GM18502 (cell line): ENCODE measurements at regions not wholly inside any gene's neighbourhood (a gene's known extent, or its start where the extent isn't known, plus 50 kb on each side); places are given as distances from the start of the nearest gene placed in this dataset.
A peak's percentile ranks its signal among the peaks of the same experiment; 100 is the strongest.
"Not testable (repeated sequence)": the region's sequence is repeated elsewhere in the genome, so short reads cannot be mapped to it uniquely, and the experiment has no call there.

Experiments
- ATAC-seq: cut with Tn5 transposase; IDR thresholded peaks from one replicate; pipeline ENCODE4 v1.9.1; 2021; ENCODE audit warnings: mild to moderate bottlenecking; ENCODE audit not compliant: unreplicated experiment, poor library complexity

GRCh38 chr5:162593881-162594280 is 526.3 kb downstream of the GABRG2 start:
- ATAC-seq, result peak; percentile 58

DNA sequence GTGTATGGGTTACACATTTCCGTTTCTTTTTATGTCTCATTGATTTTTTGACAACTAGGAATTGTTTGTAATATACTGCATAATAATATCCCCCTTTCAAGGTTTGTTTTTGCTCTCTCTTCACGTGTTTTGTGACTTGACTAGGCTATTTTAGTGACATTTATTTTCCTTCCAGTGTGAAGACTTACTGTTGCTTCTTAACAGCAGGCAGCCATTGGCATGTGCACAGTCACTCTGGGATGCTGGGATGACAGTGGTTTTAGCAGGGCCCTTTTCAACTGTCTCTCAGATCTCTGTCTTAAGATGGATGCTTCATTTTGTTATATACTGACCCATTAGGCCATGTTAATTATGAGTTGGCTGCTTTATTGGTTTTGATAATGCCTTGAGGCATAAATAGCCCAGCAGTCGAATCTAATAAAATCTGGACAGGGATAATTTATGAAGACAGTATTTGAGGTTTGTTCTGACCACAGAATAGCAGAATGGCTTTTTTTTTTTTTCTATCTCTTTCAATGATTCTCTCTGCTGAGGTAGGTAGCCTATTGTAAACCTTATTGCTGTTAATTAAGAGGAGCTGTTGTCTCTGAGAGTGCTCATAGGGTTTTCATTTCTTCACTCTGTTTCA is 536.0 kb downstream of the GABRG2 start:
- no peak for ATAC-seq

DNA sequence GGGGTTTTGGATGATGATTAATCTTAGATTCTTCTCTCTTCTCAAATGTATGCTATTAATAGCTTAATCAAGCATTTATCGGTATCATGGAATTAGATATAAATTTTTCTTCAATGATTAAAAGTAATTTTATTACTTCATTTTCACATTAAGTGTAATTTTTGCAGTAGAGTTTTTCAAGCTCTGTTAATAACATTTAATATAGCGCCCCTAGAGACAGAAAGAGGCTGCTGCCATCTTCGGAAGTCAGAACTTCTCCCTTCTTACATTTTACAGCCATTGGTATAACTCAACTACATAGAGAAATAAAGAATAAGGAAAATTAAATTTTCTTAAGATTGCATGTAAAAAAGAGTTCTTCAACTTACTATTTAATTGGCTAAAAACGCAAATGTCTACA is 540.3 kb downstream of the GABRG2 start:
- ATAC-seq, result no peak

DNA sequence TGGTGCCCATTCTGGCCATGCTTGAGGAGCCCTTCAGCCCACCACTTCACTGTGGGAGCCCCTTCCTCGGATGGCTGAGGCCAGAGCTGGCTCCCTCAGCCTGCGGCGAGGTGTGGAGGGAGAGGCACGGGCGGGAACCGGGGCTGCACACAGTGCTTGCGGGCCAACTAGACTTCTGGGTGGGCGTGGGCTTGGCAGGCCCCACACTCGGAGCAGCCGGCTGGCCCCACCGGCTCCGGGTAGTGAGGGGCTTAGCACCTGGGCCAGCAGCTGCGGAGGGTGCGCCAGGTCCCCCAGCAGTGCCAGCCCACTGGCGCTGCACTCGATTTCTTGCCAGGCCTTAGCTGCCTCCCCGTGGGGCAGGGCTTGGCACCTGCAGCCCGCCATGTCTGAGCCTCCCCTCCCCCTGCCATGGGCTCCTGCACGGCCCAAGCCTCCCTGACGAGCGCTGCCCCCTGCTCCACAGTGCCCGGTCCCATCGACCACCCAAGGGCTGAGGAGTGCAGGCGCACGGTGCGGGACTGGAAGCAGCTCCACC is 554.2 kb downstream of the GABRG2 start:
- ATAC-seq, result not testable (repeated sequence)

GRCh38 chr5:162624110-162624509 is 556.5 kb downstream of the GABRG2 start:
- no peak for ATAC-seq

DNA sequence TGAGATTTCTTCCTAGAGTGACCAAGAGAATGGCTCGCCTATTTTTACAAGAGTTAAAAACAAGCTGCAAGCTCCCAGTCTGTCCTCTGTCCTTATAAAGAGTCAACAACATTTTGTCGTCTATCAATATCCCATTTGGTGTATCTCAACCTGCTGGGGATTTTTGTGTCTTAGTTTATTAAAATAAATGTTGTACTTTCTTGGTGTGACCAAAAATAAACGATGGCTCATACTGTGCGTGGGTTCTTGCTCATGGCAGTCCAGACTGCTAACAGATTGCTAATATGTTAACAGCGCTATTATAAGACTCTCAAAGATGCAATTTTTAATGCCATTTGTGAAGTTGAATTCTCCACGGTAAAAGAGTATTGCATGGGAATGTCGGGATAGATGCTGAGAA is 569.9 kb downstream of the GABRG2 start:
- no peak for ATAC-seq

GRCh38 chr5:162638849-162639248 is 571.3 kb downstream of the GABRG2 start:
- ATAC-seq, result no peak

GRCh38 chr5:162641142-162641813 is 573.7 kb downstream of the GABRG2 start:
- ATAC-seq, result no peak

GRCh38 chr5:162654661-162655405 is 587.3 kb downstream of the GABRG2 start:
- no peak for ATAC-seq

DNA sequence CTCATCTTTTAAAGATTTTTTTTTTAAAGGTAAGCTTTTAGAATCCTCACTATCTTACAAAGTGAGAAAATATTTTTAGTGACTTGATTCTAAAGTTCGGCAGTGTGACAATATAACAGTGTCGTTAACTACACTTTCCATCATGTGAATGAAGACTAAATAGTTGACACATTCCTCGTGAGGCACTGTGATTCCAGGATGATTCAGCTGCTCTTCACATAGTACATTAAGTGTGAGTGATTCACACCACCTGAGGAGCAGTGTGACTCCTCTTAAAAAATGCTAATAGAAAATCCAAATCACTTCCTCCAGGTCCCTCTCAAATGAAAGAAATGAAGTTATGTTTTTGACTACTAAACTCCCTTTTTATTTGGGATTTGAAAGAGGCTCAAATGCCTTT is 589.5 kb downstream of the GABRG2 start:
- ATAC-seq, result no peak

DNA sequence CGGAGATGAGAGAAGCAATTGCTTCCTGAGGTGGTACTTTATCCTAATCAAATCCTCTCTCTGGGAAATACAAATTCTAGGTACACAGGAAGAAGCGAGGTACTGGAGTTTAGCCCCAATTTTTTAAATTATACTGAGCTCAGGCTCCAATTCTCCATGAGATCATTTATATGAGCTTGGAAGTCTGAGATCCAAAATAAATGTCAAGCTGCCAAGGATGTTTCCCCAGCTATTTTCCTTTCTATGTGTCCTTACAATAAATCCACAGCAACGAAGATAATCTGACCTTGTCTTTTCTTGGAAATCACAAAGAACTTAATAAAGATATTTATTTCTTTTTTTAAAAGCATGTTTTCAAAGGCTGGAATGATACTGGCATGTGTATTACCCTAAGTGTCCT is 597.3 kb downstream of the GABRG2 start:
- ATAC-seq, result no peak

- no peak for ATAC-seq
Measured at GRCh38 chr5:162668926-162669325, 601.4 kb downstream of the GABRG2 start.

- no peak for ATAC-seq
Measured at GRCh38 chr5:162672061-162672460, 604.5 kb downstream of the GABRG2 start.

DNA sequence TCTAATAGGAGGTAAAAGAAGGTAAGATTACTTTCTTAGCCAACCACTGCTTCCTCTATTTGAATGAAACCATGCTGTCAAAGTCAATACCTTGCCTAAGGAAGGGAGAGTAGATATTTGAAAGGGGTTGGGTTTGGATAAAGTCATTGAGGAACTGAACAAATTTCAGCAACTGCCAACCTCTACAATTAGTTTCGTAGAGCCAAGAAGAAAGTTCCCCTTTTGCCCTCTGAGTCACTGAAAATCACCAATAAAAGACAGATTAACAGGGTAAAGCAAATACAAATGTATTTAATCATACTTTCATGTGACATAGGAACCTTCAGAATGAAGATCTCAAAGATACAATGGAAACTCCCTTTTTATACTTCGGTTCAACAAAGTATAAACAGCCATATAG is 615.7 kb downstream of the GABRG2 start:
- ATAC-seq, result no peak

- ATAC-seq, result no peak
Measured at GRCh38 chr5:162684145-162684544, 616.6 kb downstream of the GABRG2 start.

GRCh38 chr5:162685302-162685701 is 617.7 kb downstream of the GABRG2 start:
- no peak for ATAC-seq

- not testable (repeated sequence) for ATAC-seq
Measured at GRCh38 chr5:162696272-162696671, 628.7 kb downstream of the GABRG2 start.

GRCh38 chr5:162699361-162699760 is 631.8 kb downstream of the GABRG2 start:
- no peak for ATAC-seq

GRCh38 chr5:162703914-162704313 is 636.3 kb downstream of the GABRG2 start:
- ATAC-seq, result no peak

DNA sequence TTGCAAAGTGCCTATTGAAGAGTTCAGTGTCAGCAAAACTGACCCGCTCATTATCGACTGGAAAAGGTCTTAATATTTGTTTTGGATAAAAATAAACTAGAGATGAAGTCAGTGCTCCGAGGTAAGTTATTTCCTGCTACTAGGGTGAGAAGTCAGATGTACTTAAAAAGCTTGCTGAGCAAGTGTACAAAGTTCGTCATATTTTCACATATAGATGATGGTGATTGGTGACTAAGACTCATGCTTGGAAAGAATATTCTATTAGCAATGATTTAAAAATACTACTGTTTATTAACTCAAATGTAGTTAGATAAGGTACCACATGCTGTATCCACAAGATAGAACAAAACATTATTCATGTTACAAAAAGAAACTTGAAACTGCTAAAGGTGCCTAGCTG is 643.7 kb downstream of the GABRG2 start:
- ATAC-seq, result no peak

DNA sequence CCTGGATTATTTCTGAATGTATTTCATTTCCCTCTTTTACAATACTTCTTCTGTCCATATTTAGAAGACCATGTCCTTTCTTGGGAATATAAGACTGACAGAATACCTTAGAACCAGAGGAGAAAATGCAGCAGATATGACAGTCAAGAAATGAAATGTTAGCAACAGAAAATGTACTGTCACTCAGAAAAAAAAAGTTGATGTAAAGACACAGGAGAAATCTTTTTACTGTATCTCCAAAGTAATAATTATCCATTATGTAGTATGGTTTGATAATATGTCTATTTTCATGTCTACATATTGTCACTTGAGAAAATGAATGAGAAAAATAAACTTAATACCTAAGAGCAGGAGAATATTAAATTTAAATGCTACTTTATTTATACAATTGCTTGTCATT is 652.1 kb downstream of the GABRG2 start:
- no peak for ATAC-seq
